ENCODE measurements at regions not wholly inside any gene's neighbourhood (a gene's known extent, or its start where the extent isn't known, plus 50 kb on each side); places are given as distances from the start of the nearest gene placed in this dataset.

- no CpG with 5 or more reads among the region's 6 CpGs for WGBS (ENCODE audit: insufficient coverage, insufficient read length)
- Histone ChIP-seq H3K27ac (ENCODE audit: low read length) (no peak overlapping the region), H3K4me1 (ENCODE audit: control insufficient read depth, insufficient read depth, low read length) (peaks cover 1% of the 10 kb centered on the region; the same call in 1 of the 2 replicates), H3K27me3 (ENCODE audit: control insufficient read depth, insufficient read depth, low read length) (peaks cover 9% of the 10 kb centered on the region), H3K4me3 (ENCODE audit: low read length) (no peak overlapping the region), H3K36me3 (ENCODE audit: control insufficient read depth, insufficient read depth, low read length) (no peaks in the 10 kb centered on the region), H3K9me3 (ENCODE audit: control insufficient read depth, insufficient read depth, low read length) (no peaks in the 10 kb centered on the region)
- no peak for DNase-seq (ENCODE audit: low read depth, low spot score)
Measured at GRCh38 chr9:84146893-84147710, 166.5 kb downstream of the RMI1 start.

- peaks cover 1% of the 10 kb centered on the region; the same call in 1 of the 2 replicates for H3K4me1 ChIP-seq (ENCODE audit: control insufficient read depth, insufficient read depth, low read length)
- H3K9me3 ChIP-seq (ENCODE audit: control insufficient read depth, insufficient read depth, low read length): no peaks in the 10 kb centered on the region
- no peak overlapping the region for H3K4me3 ChIP-seq (ENCODE audit: low read length)
- H3K27me3 ChIP-seq (ENCODE audit: control insufficient read depth, insufficient read depth, low read length): peaks cover 15% of the 10 kb centered on the region
- no peaks in the 10 kb centered on the region for H3K36me3 ChIP-seq (ENCODE audit: control insufficient read depth, insufficient read depth, low read length)
- WGBS (ENCODE audit: insufficient coverage, insufficient read length): no CpG with 5 or more reads among the region's 5 CpGs
- no peak overlapping the region for H3K27ac ChIP-seq (ENCODE audit: low read length)
- DNase-seq (ENCODE audit: low read depth, low spot score): no peak
Measured at GRCh38 chr9:84151236-84151635, 170.6 kb downstream of the RMI1 start.

- no peak for DNase-seq (ENCODE audit: low read depth, low spot score)
- peaks cover 1% of the 10 kb centered on the region; the same call in 1 of the 2 replicates for H3K4me1 ChIP-seq (ENCODE audit: control insufficient read depth, insufficient read depth, low read length)
- no peaks in the 10 kb centered on the region for H3K36me3 ChIP-seq (ENCODE audit: control insufficient read depth, insufficient read depth, low read length)
- H3K4me3 ChIP-seq (ENCODE audit: low read length): no peak overlapping the region
- H3K27me3 ChIP-seq (ENCODE audit: control insufficient read depth, insufficient read depth, low read length): peaks cover 15% of the 10 kb centered on the region
- no CpG with 5 or more reads among the region's 5 CpGs for WGBS (ENCODE audit: insufficient coverage, insufficient read length)
- H3K9me3 ChIP-seq (ENCODE audit: control insufficient read depth, insufficient read depth, low read length): no peaks in the 10 kb centered on the region
- no peak overlapping the region for H3K27ac ChIP-seq (ENCODE audit: low read length)
Measured at GRCh38 chr9:84151640-84152039, 171.0 kb downstream of the RMI1 start.

GRCh38 chr9:84152204-84152603 lies 171.6 kb downstream of the RMI1 start:
- Histone ChIP-seq H3K9me3 (ENCODE audit: control insufficient read depth, insufficient read depth, low read length) (no peaks in the 10 kb centered on the region), H3K27me3 (ENCODE audit: control insufficient read depth, insufficient read depth, low read length) (peaks cover 15% of the 10 kb centered on the region), H3K36me3 (ENCODE audit: control insufficient read depth, insufficient read depth, low read length) (no peaks in the 10 kb centered on the region), H3K27ac (ENCODE audit: low read length) (no peak overlapping the region), H3K4me1 (ENCODE audit: control insufficient read depth, insufficient read depth, low read length) (peaks cover 1% of the 10 kb centered on the region; the same call in 1 of the 2 replicates), H3K4me3 (ENCODE audit: low read length) (no peak overlapping the region)
- WGBS (ENCODE audit: insufficient coverage, insufficient read length): no CpG with 5 or more reads among the region's 1 CpG
- no peak for DNase-seq (ENCODE audit: low read depth, low spot score)

GRCh38 chr9:84153885-84154284 lies 173.3 kb downstream of the RMI1 start:
- H3K27me3 ChIP-seq (ENCODE audit: control insufficient read depth, insufficient read depth, low read length): peaks cover 15% of the 10 kb centered on the region
- H3K27ac ChIP-seq (ENCODE audit: low read length): no peak overlapping the region
- H3K4me1 ChIP-seq (ENCODE audit: control insufficient read depth, insufficient read depth, low read length): peaks cover 1% of the 10 kb centered on the region; the same call in 1 of the 2 replicates
- no peaks in the 10 kb centered on the region for H3K36me3 ChIP-seq (ENCODE audit: control insufficient read depth, insufficient read depth, low read length)
- WGBS (ENCODE audit: insufficient coverage, insufficient read length): no CpG with 5 or more reads among the region's 1 CpG
- no peak for DNase-seq (ENCODE audit: low read depth, low spot score)
- no peak overlapping the region for H3K4me3 ChIP-seq (ENCODE audit: low read length)
- H3K9me3 ChIP-seq (ENCODE audit: control insufficient read depth, insufficient read depth, low read length): no peaks in the 10 kb centered on the region

GRCh38 chr9:84154320-84154719 lies 173.7 kb downstream of the RMI1 start:
- Histone ChIP-seq H3K36me3 (ENCODE audit: control insufficient read depth, insufficient read depth, low read length) (no peaks in the 10 kb centered on the region), H3K9me3 (ENCODE audit: control insufficient read depth, insufficient read depth, low read length) (no peaks in the 10 kb centered on the region), H3K4me3 (ENCODE audit: low read length) (no peak overlapping the region), H3K27ac (ENCODE audit: low read length) (no peak overlapping the region), H3K4me1 (ENCODE audit: control insufficient read depth, insufficient read depth, low read length) (peaks cover 1% of the 10 kb centered on the region; the same call in 1 of the 2 replicates), H3K27me3 (ENCODE audit: control insufficient read depth, insufficient read depth, low read length) (peaks cover 14% of the 10 kb centered on the region)
- WGBS (ENCODE audit: insufficient coverage, insufficient read length): no CpG with 5 or more reads among the region's 3 CpGs
- DNase-seq (ENCODE audit: low read depth, low spot score): no peak

- no peak overlapping the region for H3K27ac ChIP-seq (ENCODE audit: low read length)
- H3K9me3 ChIP-seq (ENCODE audit: control insufficient read depth, insufficient read depth, low read length): no peaks in the 10 kb centered on the region
- no peaks in the 10 kb centered on the region for H3K27me3 ChIP-seq (ENCODE audit: control insufficient read depth, insufficient read depth, low read length)
- no peak for DNase-seq (ENCODE audit: low read depth, low spot score)
- no peaks in the 10 kb centered on the region for H3K4me1 ChIP-seq (ENCODE audit: control insufficient read depth, insufficient read depth, low read length)
- WGBS (ENCODE audit: insufficient coverage, insufficient read length): no CpG with 5 or more reads among the region's 5 CpGs
- no peak overlapping the region for H3K4me3 ChIP-seq (ENCODE audit: low read length)
- H3K36me3 ChIP-seq (ENCODE audit: control insufficient read depth, insufficient read depth, low read length): no peaks in the 10 kb centered on the region
Measured at GRCh38 chr9:84163052-84163650, 177.4 kb downstream of the SLC28A3 start.

- H3K4me1 ChIP-seq (ENCODE audit: control insufficient read depth, insufficient read depth, low read length): no peaks in the 10 kb centered on the region
- H3K36me3 ChIP-seq (ENCODE audit: control insufficient read depth, insufficient read depth, low read length): no peaks in the 10 kb centered on the region
- no peak for DNase-seq (ENCODE audit: low read depth, low spot score)
- H3K27me3 ChIP-seq (ENCODE audit: control insufficient read depth, insufficient read depth, low read length): no peaks in the 10 kb centered on the region
- no peak overlapping the region for H3K4me3 ChIP-seq (ENCODE audit: low read length)
- H3K9me3 ChIP-seq (ENCODE audit: control insufficient read depth, insufficient read depth, low read length): no peaks in the 10 kb centered on the region
- H3K27ac ChIP-seq (ENCODE audit: low read length): no peak overlapping the region
- WGBS (ENCODE audit: insufficient coverage, insufficient read length): no CpG with 5 or more reads among the region's 13 CpGs
Measured at GRCh38 chr9:84166891-84167290, 173.7 kb downstream of the SLC28A3 start.

- no peak overlapping the region for H3K4me3 ChIP-seq (ENCODE audit: low read length)
- H3K27me3 ChIP-seq (ENCODE audit: control insufficient read depth, insufficient read depth, low read length): no peaks in the 10 kb centered on the region
- no peaks in the 10 kb centered on the region for H3K4me1 ChIP-seq (ENCODE audit: control insufficient read depth, insufficient read depth, low read length)
- no peak overlapping the region for H3K27ac ChIP-seq (ENCODE audit: low read length)
- no peaks in the 10 kb centered on the region for H3K9me3 ChIP-seq (ENCODE audit: control insufficient read depth, insufficient read depth, low read length)
- DNase-seq (ENCODE audit: low read depth, low spot score): no peak
- H3K36me3 ChIP-seq (ENCODE audit: control insufficient read depth, insufficient read depth, low read length): no peaks in the 10 kb centered on the region
Measured at GRCh38 chr9:84169240-84169639, 171.3 kb downstream of the SLC28A3 start.

GRCh38 chr9:84170521-84171141 lies 169.9 kb downstream of the SLC28A3 start:
- no peaks in the 10 kb centered on the region for H3K36me3 ChIP-seq (ENCODE audit: control insufficient read depth, insufficient read depth, low read length)
- H3K9me3 ChIP-seq (ENCODE audit: control insufficient read depth, insufficient read depth, low read length): no peaks in the 10 kb centered on the region
- H3K27ac ChIP-seq (ENCODE audit: low read length): no peak overlapping the region
- no CpG with 5 or more reads among the region's 9 CpGs for WGBS (ENCODE audit: insufficient coverage, insufficient read length)
- H3K4me1 ChIP-seq (ENCODE audit: control insufficient read depth, insufficient read depth, low read length): no peaks in the 10 kb centered on the region
- DNase-seq (ENCODE audit: low read depth, low spot score): no peak
- no peak overlapping the region for H3K4me3 ChIP-seq (ENCODE audit: low read length)
- no peaks in the 10 kb centered on the region for H3K27me3 ChIP-seq (ENCODE audit: control insufficient read depth, insufficient read depth, low read length)
